Psoas muscle (tissue), 7 donors: ENCODE measurements at regions not wholly inside any gene's neighbourhood (a gene's known extent, or its start where the extent isn't known, plus 50 kb on each side); places are given as distances from the start of the nearest gene placed in this dataset.

Experiments used
- ATAC-seq, 4 donors: fragments of 200-7000 bp; cut with Tn5 transposase; one replicate each; pipeline ENCODE4 v1.9.1; 2020; ENCODE audit warnings: moderate library complexity in 3 of 4, mild to moderate bottlenecking in 2 of 4
- DNase-seq, 2 donors: peaks; one replicate each; pipeline ENCODE4 v3.0.0-alpha.2; 2020
- H3K27ac ChIP-seq: fragments of 200-600 bp; one replicate; pipeline ENCODE4 v1.8.0; 2022
- H3K27me3 ChIP-seq, 3 donors: fragments of 200-600 bp in 1 of 3; one replicate each; pipeline versions ENCODE4 v1.6.1 to v1.8.0; 2013 to 2022; ENCODE audit warnings: low read length in 2 of 3, mild to moderate bottlenecking in 2 of 3, moderate library complexity in 1 of 3; ENCODE audit not compliant: insufficient read depth in 3 of 3
- H3K36me3 ChIP-seq, 2 donors: fragments of 200-600 bp in 1 of 2; one replicate each; pipeline versions ENCODE4 v1.6.1 to v1.8.0; 2013 to 2022; ENCODE audit warnings: low read depth in 1 of 2, mild to moderate bottlenecking in 1 of 2, moderate library complexity in 1 of 2; ENCODE audit not compliant: insufficient read depth in 1 of 2
- H3K4me1 ChIP-seq: fragments of 200-600 bp; one replicate; pipeline ENCODE4 v1.8.0; 2022
- H3K4me3 ChIP-seq: fragments of 200-600 bp; one replicate; pipeline ENCODE4 v1.8.0; 2022; ENCODE audit warnings: mild to moderate bottlenecking
- H3K9me3 ChIP-seq: fragments of 200-600 bp; one replicate; pipeline ENCODE4 v1.8.0; 2022
- CTCF ChIP-seq: fragments of 200-600 bp; IDR thresholded peaks from one replicate; pipeline ENCODE4 v1.8.0; 2022; ENCODE audit warnings: antibody characterized with exemption
- WGBS, 3 donors: extraction: QIAGEN DNeasy Blood & Tissue Kit; methylation state at CpG; one replicate each; pipeline versions ENCODE4 v1.1.6 to v1.1.7; 2013; 5-methylcytosine and 5-hydroxymethylcytosine counted together
- intact Hi-C, 2 donors: fragments of 100-400 bp; cut with DNase I; formaldehyde crosslinking; loops; one replicate each; pipeline versions ENCODE4 v1.11.0 to v1.14.2; 2022
- donor health status: healthy with polysubstance abuse.
- donor health status: DM: no; HTN: no; CAD: no; lungs with moderate emphysema.
- donor health status: Bipolar disorder and iron deficiency.
- donor health status: healthy.
- donor health status: DM: yes; HTN: yes; CAD: no.
- donor health status: DM: no; HTN: no; CAD: no.
- donor health status: DM: yes; HTN: yes; CAD: no.

GRCh38 chr2:144304202-144304601 is 215.7 kb downstream of the ZEB2 start:
- WGBS, 3 donors = 96 to 97% (median 97%) methylated on average over 1 of the region's 1 CpG
- Histone ChIP-seq H3K4me1 (no peaks in the 10 kb centered on the region), H3K4me3 (no peak overlapping the region), H3K27ac (no peak overlapping the region), H3K9me3 (no peaks in the 10 kb centered on the region), H3K27me3 (no peaks in the 10 kb centered on the region), H3K36me3 (no peaks in the 10 kb centered on the region)
- DNase-seq (no peak), ATAC-seq (no peak)
- intact Hi-C loops = no loop called here
- TF ChIP-seq CTCF = no peak

- no peak for TF ChIP-seq CTCF
- H3K4me3 ChIP-seq = no peak overlapping the region
- WGBS, 3 donors = 78 to 94% (median 91%) methylated on average over 2 of the region's 2 CpGs
Observed at GRCh38 chr2:144300632-144301031, 219.3 kb downstream of the ZEB2 start.

GRCh38 chr2:144290276-144290675 is 229.6 kb downstream of the ZEB2 start:
- ATAC-seq = no peak
- Histone ChIP-seq H3K4me3 (no peak overlapping the region), H3K27me3 (no peaks in the 10 kb centered on the region), H3K9me3 (no peaks in the 10 kb centered on the region), H3K36me3 (no peaks in the 10 kb centered on the region), H3K27ac (no peak overlapping the region), H3K4me1 (no peaks in the 10 kb centered on the region)
- 94 to 100% (median 97%) methylated on average over 1 of the region's 1 CpG for WGBS, 3 donors
- no peak for DNase-seq
- TF ChIP-seq CTCF = no peak
- intact Hi-C loops = no loop called here

More at GRCh38 chr2:144300632-144301031, 219.3 kb downstream of the ZEB2 start:
- Histone ChIP-seq H3K4me1 (no peaks in the 10 kb centered on the region), H3K36me3 (no peaks in the 10 kb centered on the region), H3K9me3 (no peaks in the 10 kb centered on the region), H3K27ac (no peak overlapping the region), H3K27me3 (no peaks in the 10 kb centered on the region)
- DNase-seq = no peak
- intact Hi-C loops = no loop called here
- ATAC-seq = no peak

- intact Hi-C loops = no loop called here
- no peak for TF ChIP-seq CTCF
- DNase-seq = no peak
- Histone ChIP-seq H3K4me3 (no peak overlapping the region), H3K27ac (no peak overlapping the region), H3K36me3 (no peaks in the 10 kb centered on the region), H3K9me3 (no peaks in the 10 kb centered on the region), H3K27me3 (no peaks in the 10 kb centered on the region), H3K4me1 (no peaks in the 10 kb centered on the region)
- no peak for ATAC-seq
- WGBS, 3 donors = 90 to 94% (median 92%) methylated on average over 3 of the region's 3 CpGs
Observed at GRCh38 chr2:144288438-144288837, 231.5 kb downstream of the ZEB2 start.

- H3K27ac ChIP-seq = no peak overlapping the region
- H3K4me1 ChIP-seq = no peaks in the 10 kb centered on the region
- intact Hi-C loops = no loop called here
- no peaks in the 10 kb centered on the region for H3K9me3 ChIP-seq
- DNase-seq (no peak), ATAC-seq (no peak)
- TF ChIP-seq CTCF = no peak
- H3K4me3 ChIP-seq = no peak overlapping the region
- H3K36me3 ChIP-seq = no peaks in the 10 kb centered on the region
- H3K27me3 ChIP-seq = no peaks in the 10 kb centered on the region
Observed at GRCh38 chr2:144285324-144285723, 234.6 kb downstream of the ZEB2 start.
